ENCODE measurements at regions not wholly inside any gene's neighbourhood (a gene's known extent, or its start where the extent isn't known, plus 50 kb on each side); places are given as distances from the start of the nearest gene placed in this dataset.

DNA sequence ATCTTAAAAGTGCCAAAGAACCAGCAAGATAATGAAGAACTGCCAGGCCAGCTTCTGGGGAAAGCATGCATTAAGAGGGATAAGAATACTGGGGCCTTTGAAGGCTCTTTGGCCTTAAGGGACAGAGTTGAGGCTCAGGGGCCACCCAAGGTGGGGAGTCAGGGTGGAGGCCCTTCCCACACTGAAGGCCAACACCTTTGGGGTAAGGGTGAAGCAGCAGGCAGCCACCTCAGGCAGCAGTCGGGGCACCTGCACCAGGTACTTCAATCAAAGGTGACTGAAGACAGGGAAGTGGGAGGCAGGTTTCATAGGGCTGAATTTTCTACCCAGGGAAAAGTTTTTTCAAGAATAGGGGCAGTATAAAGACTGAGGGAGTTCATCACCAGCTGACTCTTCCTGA, 87.7 kb upstream of the KLF13 start:
- H3K27me3 ChIP-seq (replicated peaks in 1 of 4; ENCODE audit: control insufficient read depth in 3 of 4, extremely low read depth in 1 of 4, insufficient read depth in 3 of 4, low read length in 3 of 4), result no peaks in the 10 kb centered on the region
- ChIA-PET CTCF (ENCODE audit: partially characterized antibody) (interaction anchor here (1.0 kb wide), 1 partner anchor 11 kb away, joined by 3 read pairs; no protein-coding TSS in a partner anchor), POLR2A (ENCODE audit: partially characterized antibody) (interaction anchor here (1.3 kb wide), 1 partner anchor 26 kb away, joined by 3 read pairs; no protein-coding TSS in a partner anchor)
- H3K23ac ChIP-seq (ENCODE audit: insufficient read length), result no peak overlapping the region
- H4K5ac ChIP-seq (ENCODE audit: insufficient read length, low read depth, low read length), result no peak overlapping the region
- 85% methylated on average over 1 of the region's 1 CpG; no CpG with 5 or more reads in 1 of the 2 experiments for WGBS, 2 experiments (ENCODE audit: extremely low coverage in 1 of 2, insufficient coverage in 1 of 2, insufficient read length in 1 of 2, insufficient replicate concordance in 2 of 2, low coverage in 1 of 2, low lambda C conversion rate in 2 of 2, missing lambda C conversion rate in 1 of 2)
- no peaks in the 10 kb centered on the region for H3K79me1 ChIP-seq (ENCODE audit: low read depth, low read length)
- H3K4me3 ChIP-seq (ENCODE audit: extremely low read depth in 1 of 4, insufficient read depth in 2 of 4, low read depth in 3 of 4, low read length in 4 of 4), result no peak overlapping the region
- H3K4me2 ChIP-seq (ENCODE audit: insufficient read depth in 1 of 2, low read depth in 2 of 2, low read length in 2 of 2), result no peak overlapping the region
- no peaks in the 10 kb centered on the region for H3K9me3 ChIP-seq (ENCODE audit: insufficient read depth in 2 of 2, low read depth in 1 of 2, low read length in 1 of 2)
- H3K4ac ChIP-seq (replicated peaks; ENCODE audit: insufficient read length, low read depth, low read length), result no peak overlapping the region
- FAIRE-seq, result no peak
- no peak overlapping the region for H3K56ac ChIP-seq (replicated peaks; ENCODE audit: insufficient read length, low read depth, low read length)
- no peak overlapping the region for H3K14ac ChIP-seq (ENCODE audit: insufficient read length)
- DNase-seq (ENCODE audit: low read depth in 1 of 2, low spot score in 2 of 2), result no peak
- no peak overlapping the region for H2BK20ac ChIP-seq (ENCODE audit: low read length)
- H3K4me1 ChIP-seq (replicated peaks in 1 of 4; ENCODE audit: control insufficient read depth in 3 of 4, insufficient read depth in 4 of 4, low read length in 3 of 4), result no peaks in the 10 kb centered on the region; a peak in 1 of 7 replicates
- H3K36me3 ChIP-seq (ENCODE audit: control insufficient read depth in 2 of 4, insufficient read depth in 4 of 4, low read length in 3 of 4), result no peaks in the 10 kb centered on the region
- H2AFZ ChIP-seq (ENCODE audit: low read length), result no peak overlapping the region
- no peak overlapping the region for H4K91ac ChIP-seq (replicated peaks; ENCODE audit: insufficient read length, low read length)
- H2AK5ac ChIP-seq (ENCODE audit: low read depth, low read length), result no peak overlapping the region
- no peak overlapping the region for H4K8ac ChIP-seq (ENCODE audit: extremely low read depth, insufficient read depth, low read length)
- no peak overlapping the region for H2BK120ac ChIP-seq (replicated peaks; ENCODE audit: low read depth, low read length)
- no peak for TF ChIP-seq RNF2 (IDR thresholded peaks at IDR 0.05; ENCODE audit: borderline replicate concordance, low read depth, low read length, missing control alignments, poor library complexity, severe bottlenecking)
- TF ChIP-seq, protein P1, sequence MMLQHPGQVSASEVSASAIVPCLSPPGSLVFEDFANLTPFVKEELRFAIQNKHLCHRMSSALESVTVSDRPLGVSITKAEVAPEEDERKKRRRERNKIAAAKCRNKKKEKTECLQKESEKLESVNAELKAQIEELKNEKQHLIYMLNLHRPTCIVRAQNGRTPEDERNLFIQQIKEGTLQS (IDR thresholded peaks at IDR 0.05; ENCODE audit: insufficient read depth, low read depth, low read length), result no peak
- no peak for TF ChIP-seq FOSL1 (IDR thresholded peaks at IDR 0.05; ENCODE audit: insufficient read depth, low read depth, low read length)
- TF ChIP-seq SUZ12 (IDR thresholded peaks at IDR 0.05; ENCODE audit: low read length), result no peak
- TF ChIP-seq ASH2L (IDR thresholded peaks at IDR 0.05; ENCODE audit: low read length), result no peak
- TF ChIP-seq MAX (IDR thresholded peaks at IDR 0.05), result no peak
- no peak for TF ChIP-seq RAD21 (IDR thresholded peaks at IDR 0.05 in 1 of 2, conservative IDR thresholded peaks at IDR 0.05 in 1 of 2; ENCODE audit: low read depth in 2 of 2, low read length in 2 of 2)
- no peaks in the 10 kb centered on the region for H3K79me2 ChIP-seq (ENCODE audit: control insufficient read depth in 1 of 2, insufficient read depth in 2 of 2, low read length in 2 of 2)
- no peak overlapping the region for H3K18ac ChIP-seq (ENCODE audit: extremely low read depth, low read length)
- H3K23me2 ChIP-seq (ENCODE audit: low read depth, low read length), result no peaks in the 10 kb centered on the region
- H4K20me1 ChIP-seq (replicated peaks in 1 of 2; ENCODE audit: control insufficient read depth in 1 of 2, insufficient read depth in 2 of 2, low read length in 2 of 2), result no peaks in the 10 kb centered on the region
- no peak overlapping the region for H2BK5ac ChIP-seq (ENCODE audit: low read depth, low read length)
- no peak overlapping the region for H3K9ac ChIP-seq (replicated peaks in 1 of 4; ENCODE audit: extremely low read depth in 1 of 4, low read depth in 3 of 4, low read length in 3 of 4)
- no peak overlapping the region for H3K27ac ChIP-seq (ENCODE audit: low read depth, low read length)
- H2BK15ac ChIP-seq (ENCODE audit: low read length), result no peak overlapping the region
- H2BK12ac ChIP-seq (ENCODE audit: low read depth, low read length), result no peak overlapping the region
